Caco-2 (cell line): ENCODE measurements at regions not wholly inside any gene's neighbourhood (a gene's known extent, or its start where the extent isn't known, plus 50 kb on each side); places are given as distances from the start of the nearest gene placed in this dataset.

Experiments used
- BruUV-seq: library from RNA; stranded (reverse); fragments of 400-500 nt; replicated peaks from 2 replicates; lab custom pipeline; 2021; lab: Mats Ljungman, UMichigan
- CTCF ChIA-PET: fragments of 300-600 bp; sonication (Branson Sonifier 250); formaldehyde crosslinking; loops from one replicate; lab custom pipeline; 2022; ENCODE audit warnings: antibody characterized with exemption; lab: Charles Lee
- POLR2A ChIA-PET: fragments of 300-600 bp; sonication (Branson Sonifier 250); formaldehyde crosslinking; loops from one replicate; lab custom pipeline; 2022; ENCODE audit warnings: antibody characterized with exemption; lab: Charles Lee
- DNase-seq, 2 experiments: peaks; one replicate each; pipeline versions ENCODE4 v3.0.0 to v3.0.0-alpha.2; 2020 to 2022
- H3K27me3 ChIP-seq: replicated peaks from 2 replicates; pipeline ENCODE4 v1.6.0; 2011; ENCODE audit warnings: low read length; ENCODE audit not compliant: control insufficient read depth, insufficient read depth
- H3K36me3 ChIP-seq: 2 replicates; pipeline ENCODE4 v1.5.1; 2011; ENCODE audit warnings: low read length; ENCODE audit not compliant: control insufficient read depth, insufficient read depth
- H3K4me1 ChIP-seq: fragments of 250-450 bp; sonication (Bioruptor Pico); 2 replicates; pipeline ENCODE4 v1.5.1; 2020; ENCODE audit warnings: mild to moderate bottlenecking
- H3K4me3 ChIP-seq: 2 replicates; pipeline ENCODE4 v1.5.1; 2011; ENCODE audit warnings: low read depth, mild to moderate bottlenecking, control low read depth, low read length
- H3K9me3 ChIP-seq: fragments of 250-450 bp; sonication (Bioruptor Pico); 2 replicates; pipeline ENCODE4 v1.5.1; 2020; ENCODE audit warnings: mild to moderate bottlenecking, moderate library complexity
- H3K27ac Mint-ChIP-seq: one replicate; pipeline ENCODE4 v1.8.0; 2022; ENCODE audit warnings: mixed read lengths; ENCODE audit not compliant: unreplicated experiment
- H3K27me3 Mint-ChIP-seq: one replicate; pipeline ENCODE4 v1.8.0; 2022; ENCODE audit warnings: mixed read lengths; ENCODE audit not compliant: insufficient read depth, unreplicated experiment
- H3K36me3 Mint-ChIP-seq: one replicate; pipeline ENCODE4 v1.8.0; 2022; ENCODE audit warnings: mild to moderate bottlenecking, mixed read lengths; ENCODE audit not compliant: insufficient read depth, unreplicated experiment
- H3K4me1 Mint-ChIP-seq: one replicate; pipeline ENCODE4 v1.8.0; 2022; ENCODE audit warnings: low read depth, mixed read lengths; ENCODE audit not compliant: unreplicated experiment
- H3K4me3 Mint-ChIP-seq: one replicate; pipeline ENCODE4 v1.8.0; 2022; ENCODE audit warnings: mild to moderate bottlenecking, moderate library complexity, mixed read lengths; ENCODE audit not compliant: unreplicated experiment
- H3K9me3 Mint-ChIP-seq: one replicate; pipeline ENCODE4 v1.8.0; 2022; ENCODE audit warnings: mixed read lengths; ENCODE audit not compliant: unreplicated experiment
- intact Hi-C: fragments of 100-400 bp; cut with micrococcal nuclease; formaldehyde crosslinking; loops from one replicate; pipeline ENCODE4 v1.10.0; 2022; ENCODE audit not compliant: unreplicated experiment
- TF ChIP-seq, protein P1 (sequence below), 2 experiments: fragments of 200-600 bp in 1 of 2; IDR thresholded peaks; 1 replicate in 1 of 2; 2 replicates in 1 of 2; pipeline versions ENCODE4 v1.5.1 to v1.8.0; 2011 to 2022; ENCODE audit warnings: antibody characterized with exemption in 1 of 2, control low read depth in 1 of 2, inconsistent platforms in 1 of 2, low read depth in 1 of 2, low read length in 1 of 2, mild to moderate bottlenecking in 1 of 2, moderate library complexity in 1 of 2; ENCODE audit not compliant: insufficient read depth in 1 of 2, severe bottlenecking in 1 of 2, unreplicated experiment in 1 of 2

DNA sequence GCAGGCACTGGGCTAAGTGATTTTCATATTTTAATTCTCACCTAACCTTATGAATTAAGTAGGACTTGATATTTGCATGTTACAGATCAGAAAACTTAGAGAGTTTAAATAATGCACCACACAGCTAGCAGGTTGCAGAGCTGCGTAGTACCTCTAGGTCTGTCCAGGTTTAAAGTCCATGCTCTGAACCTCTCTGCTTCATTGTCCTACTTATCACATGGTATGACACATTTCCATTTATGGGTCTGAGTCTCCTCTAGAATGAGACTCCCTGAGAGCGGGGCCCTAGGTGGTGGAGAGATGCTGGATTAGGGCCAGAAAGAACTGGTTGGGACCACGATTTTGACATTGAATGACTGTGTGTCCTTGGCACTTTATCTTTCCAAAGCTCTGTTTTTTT lies 102.5 kb upstream of the USP24 start:
- TF ChIP-seq, protein P1, sequence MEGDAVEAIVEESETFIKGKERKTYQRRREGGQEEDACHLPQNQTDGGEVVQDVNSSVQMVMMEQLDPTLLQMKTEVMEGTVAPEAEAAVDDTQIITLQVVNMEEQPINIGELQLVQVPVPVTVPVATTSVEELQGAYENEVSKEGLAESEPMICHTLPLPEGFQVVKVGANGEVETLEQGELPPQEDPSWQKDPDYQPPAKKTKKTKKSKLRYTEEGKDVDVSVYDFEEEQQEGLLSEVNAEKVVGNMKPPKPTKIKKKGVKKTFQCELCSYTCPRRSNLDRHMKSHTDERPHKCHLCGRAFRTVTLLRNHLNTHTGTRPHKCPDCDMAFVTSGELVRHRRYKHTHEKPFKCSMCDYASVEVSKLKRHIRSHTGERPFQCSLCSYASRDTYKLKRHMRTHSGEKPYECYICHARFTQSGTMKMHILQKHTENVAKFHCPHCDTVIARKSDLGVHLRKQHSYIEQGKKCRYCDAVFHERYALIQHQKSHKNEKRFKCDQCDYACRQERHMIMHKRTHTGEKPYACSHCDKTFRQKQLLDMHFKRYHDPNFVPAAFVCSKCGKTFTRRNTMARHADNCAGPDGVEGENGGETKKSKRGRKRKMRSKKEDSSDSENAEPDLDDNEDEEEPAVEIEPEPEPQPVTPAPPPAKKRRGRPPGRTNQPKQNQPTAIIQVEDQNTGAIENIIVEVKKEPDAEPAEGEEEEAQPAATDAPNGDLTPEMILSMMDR (IDR thresholded peaks at IDR 0.05; ENCODE audit: insufficient read depth in 1 of 2, low read depth in 1 of 2, low read length in 1 of 2, severe bottlenecking in 1 of 2, unreplicated experiment in 1 of 2), result no peak
- Histone ChIP-seq H3K27me3 (no peaks in the 10 kb centered on the region), H3K9me3 (no peaks in the 10 kb centered on the region), H3K4me3 (no peak overlapping the region), H3K36me3 (no peaks in the 10 kb centered on the region), H3K4me1 (no peaks in the 10 kb centered on the region; the same call in 1 of the 2 replicates)
- ChIA-PET POLR2A (no interaction called here), CTCF (no interaction called here)
- Mint-ChIP-seq H3K27me3 (no peaks in the 10 kb centered on the region), H3K27ac (no peak overlapping the region), H3K36me3 (no peaks in the 10 kb centered on the region), H3K4me3 (no peak overlapping the region), H3K4me1 (no peaks in the 10 kb centered on the region), H3K9me3 (no peaks in the 10 kb centered on the region)
- intact Hi-C loops, result no loop called here
- DNase-seq, result no peak
- no TSS peak for BruUV-seq

DNA sequence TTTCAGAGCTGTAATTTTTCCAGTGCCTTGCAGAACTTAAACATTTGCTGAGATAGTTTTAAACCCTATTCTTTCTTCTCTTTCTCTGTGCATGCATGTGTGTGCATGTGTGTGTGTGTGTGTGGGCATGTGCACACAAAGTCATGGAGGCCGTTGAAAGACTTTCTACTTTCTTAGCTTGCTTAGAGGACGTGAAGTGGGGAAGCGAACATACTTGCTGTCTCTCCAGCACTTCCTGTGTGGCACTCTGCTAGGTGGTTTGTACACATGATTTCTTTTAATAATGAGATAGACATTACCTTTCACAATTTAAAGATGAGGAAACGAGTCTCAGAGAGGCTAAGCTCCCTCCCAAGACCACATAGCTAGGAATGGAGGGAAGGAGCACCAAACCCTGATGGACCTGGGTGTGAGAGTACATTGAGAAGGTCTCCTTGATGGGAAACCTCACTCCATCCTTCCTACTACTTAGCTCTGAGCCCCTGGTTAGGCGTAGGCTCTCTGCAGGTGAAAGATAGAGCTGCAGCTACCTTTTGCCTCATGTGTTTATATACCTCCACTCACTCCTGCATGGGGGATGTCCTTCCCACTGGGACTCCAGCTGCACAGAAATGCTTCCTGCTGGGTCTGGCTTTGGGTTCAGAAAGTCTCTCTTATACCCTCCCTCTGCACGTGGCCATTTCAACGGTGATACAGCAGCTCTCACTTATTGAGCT lies 101.9 kb upstream of the USP24 start:
- Mint-ChIP-seq H3K27ac (no peak overlapping the region), H3K4me3 (no peak overlapping the region), H3K9me3 (no peaks in the 10 kb centered on the region), H3K4me1 (no peaks in the 10 kb centered on the region), H3K36me3 (no peaks in the 10 kb centered on the region), H3K27me3 (no peaks in the 10 kb centered on the region)
- intact Hi-C loops, result no loop called here
- H3K36me3 ChIP-seq, result no peaks in the 10 kb centered on the region
- no peak for DNase-seq
- no peaks in the 10 kb centered on the region for H3K9me3 ChIP-seq
- no peak overlapping the region for H3K4me3 ChIP-seq
- H3K27me3 ChIP-seq, result no peaks in the 10 kb centered on the region
- POLR2A ChIA-PET, result no interaction called here
- no TSS peak for BruUV-seq
- no peaks in the 10 kb centered on the region for H3K4me1 ChIP-seq
- CTCF ChIA-PET, result no interaction called here
- TF ChIP-seq, protein P1 (IDR thresholded peaks at IDR 0.05; ENCODE audit: insufficient read depth in 1 of 2, low read depth in 1 of 2, low read length in 1 of 2, severe bottlenecking in 1 of 2, unreplicated experiment in 1 of 2), result no peak

DNA sequence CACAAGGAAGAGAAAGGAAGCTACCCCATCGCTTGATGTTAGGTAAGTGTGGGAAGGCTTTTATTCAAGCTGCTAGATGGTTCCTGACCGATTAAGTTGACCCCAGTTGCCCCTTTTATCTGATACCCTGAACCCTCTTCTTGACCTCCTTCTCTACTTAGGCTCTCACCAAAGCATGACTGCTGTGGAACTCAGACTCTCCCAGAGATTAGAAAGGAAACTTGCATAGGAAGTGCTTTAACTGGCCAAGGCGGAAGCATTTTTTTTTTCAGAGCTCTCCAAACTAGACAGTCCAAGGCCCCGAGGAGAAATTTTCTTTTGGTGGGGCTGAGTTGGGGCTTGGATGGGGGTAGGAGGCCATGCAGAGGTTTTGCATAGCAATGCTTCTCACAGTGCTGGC lies 101.3 kb upstream of the USP24 start:
- no peaks in the 10 kb centered on the region for H3K9me3 ChIP-seq
- H3K4me1 ChIP-seq, result no peaks in the 10 kb centered on the region
- Mint-ChIP-seq H3K27ac (no peak overlapping the region), H3K27me3 (no peaks in the 10 kb centered on the region), H3K4me3 (no peak overlapping the region), H3K9me3 (no peaks in the 10 kb centered on the region), H3K4me1 (no peaks in the 10 kb centered on the region), H3K36me3 (no peaks in the 10 kb centered on the region)
- no peak for DNase-seq
- TF ChIP-seq, protein P1 (IDR thresholded peaks at IDR 0.05; ENCODE audit: insufficient read depth in 1 of 2, low read depth in 1 of 2, low read length in 1 of 2, severe bottlenecking in 1 of 2, unreplicated experiment in 1 of 2), result no peak
- ChIA-PET POLR2A (no interaction called here), CTCF (no interaction called here)
- no TSS peak for BruUV-seq
- H3K27me3 ChIP-seq, result no peaks in the 10 kb centered on the region
- intact Hi-C loops, result no loop called here
- no peaks in the 10 kb centered on the region for H3K36me3 ChIP-seq
- no peak overlapping the region for H3K4me3 ChIP-seq
